Tibial artery (tissue), 4 donors: ENCODE measurements at regions not wholly inside any gene's neighbourhood (a gene's known extent, or its start where the extent isn't known, plus 50 kb on each side); places are given as distances from the start of the nearest gene placed in this dataset.

ENCODE experiments used
- DNase-seq, 2 donors: peaks; one replicate each; pipeline ENCODE4 v3.0.0-alpha.2; 2019
- H3K27ac ChIP-seq, 2 donors: fragments of 200-600 bp; sonication (generic) in 1 of 2; 1 replicate in 1 of 2; 2 replicates in 1 of 2; pipeline ENCODE4 v1.5.1; 2018 to 2019; ENCODE audit warnings: mild to moderate bottlenecking in 1 of 2
- H3K27me3 ChIP-seq, 2 donors: fragments of 200-600 bp; sonication (generic) in 1 of 2; one replicate each; pipeline versions ENCODE4 v1.5.1 to v1.6.0; 2016 to 2019
- H3K36me3 ChIP-seq, 3 donors: fragments of 200-600 bp; sonication (generic) in 2 of 3; one replicate each; pipeline ENCODE4 v1.5.1; 2016 to 2019; ENCODE audit warnings: mild to moderate bottlenecking in 2 of 3
- H3K4me1 ChIP-seq, 4 donors: fragments of 200-600 bp; sonication (generic) in 2 of 4; 1 replicate in 3 of 4; 2 replicates in 1 of 4; pipeline ENCODE4 v1.5.1; 2016 to 2019
- H3K4me3 ChIP-seq, 2 donors: fragments of 200-600 bp; sonication (generic) in 1 of 2; 1 replicate in 1 of 2; 2 replicates in 1 of 2; pipeline ENCODE4 v1.5.1; 2018 to 2019; ENCODE audit warnings: mild to moderate bottlenecking in 2 of 2
- H3K9me3 ChIP-seq, 3 donors: fragments of 200-600 bp; sonication (generic) in 1 of 3; one replicate each; pipeline ENCODE4 v1.5.1; 2016 to 2019
- CTCF ChIP-seq, 2 experiments: fragments of 200-600 bp in 1 of 2; fragments of 450-650 bp in 1 of 2; IDR thresholded peaks; one replicate each; pipeline ENCODE4 v1.5.1; 2017 to 2019; ENCODE audit warnings: antibody characterized with exemption in 2 of 2, mild to moderate bottlenecking in 1 of 2, moderate library complexity in 1 of 2
- intact Hi-C: fragments of 100-400 bp; cut with DNase I; formaldehyde crosslinking; loops from one replicate; pipeline ENCODE4 v1.15.0; 2023; ENCODE audit warnings: low total_unique reads

GRCh38 chr2:7916670-7917069, 765.2 kb upstream of the ID2 start:
- Histone ChIP-seq H3K4me3 (no peak overlapping the region), H3K27me3 (no peaks in the 10 kb centered on the region), H3K36me3 (no peaks in the 10 kb centered on the region), H3K27ac (no peak overlapping the region), H3K4me1 (no peaks in the 10 kb centered on the region), H3K9me3 (no peaks in the 10 kb centered on the region)
- intact Hi-C loops, result no loop called here
- no peak for TF ChIP-seq CTCF (IDR thresholded peaks at IDR 0.05)
- no peak for DNase-seq

GRCh38 chr2:7919510-7919909, 762.3 kb upstream of the ID2 start:
- Histone ChIP-seq H3K27ac (no peak overlapping the region), H3K9me3 (no peaks in the 10 kb centered on the region), H3K4me3 (no peak overlapping the region), H3K27me3 (no peaks in the 10 kb centered on the region), H3K36me3 (no peaks in the 10 kb centered on the region), H3K4me1 (no peaks in the 10 kb centered on the region)
- intact Hi-C loops, result no loop called here
- DNase-seq, result no peak
- TF ChIP-seq CTCF (IDR thresholded peaks at IDR 0.05), result no peak

- intact Hi-C loops, result no loop called here
- H3K4me1 ChIP-seq, result no peaks in the 10 kb centered on the region
- no peak for TF ChIP-seq CTCF (IDR thresholded peaks at IDR 0.05)
- H3K27ac ChIP-seq, result no peak overlapping the region
- H3K9me3 ChIP-seq, result no peaks in the 10 kb centered on the region
- no peaks in the 10 kb centered on the region for H3K27me3 ChIP-seq
- no peak for DNase-seq
- H3K36me3 ChIP-seq, result no peaks in the 10 kb centered on the region
- no peak overlapping the region for H3K4me3 ChIP-seq
These were observed 757.7 kb upstream of the ID2 start for GRCh38 chr2:7924023-7924762.

- no peak for TF ChIP-seq CTCF (IDR thresholded peaks at IDR 0.05)
- intact Hi-C loops, result no loop called here
- H3K27ac ChIP-seq, result no peak overlapping the region
These were observed 756.4 kb upstream of the ID2 start for GRCh38 chr2:7925506-7925905.

GRCh38 chr2:7927691-7928090, 754.2 kb upstream of the ID2 start:
- TF ChIP-seq CTCF (IDR thresholded peaks at IDR 0.05), result no peak
- Histone ChIP-seq H3K9me3 (no peaks in the 10 kb centered on the region), H3K27me3 (no peaks in the 10 kb centered on the region), H3K27ac (no peak overlapping the region), H3K36me3 (no peaks in the 10 kb centered on the region), H3K4me3 (no peak overlapping the region), H3K4me1 (no peaks in the 10 kb centered on the region)
- DNase-seq, result no peak
- intact Hi-C loops, result no loop called here

More at GRCh38 chr2:7925506-7925905, 756.4 kb upstream of the ID2 start:
- no peaks in the 10 kb centered on the region for H3K9me3 ChIP-seq
- no peak for DNase-seq
- H3K36me3 ChIP-seq, result no peaks in the 10 kb centered on the region
- H3K4me3 ChIP-seq, result no peak overlapping the region
- no peaks in the 10 kb centered on the region for H3K4me1 ChIP-seq
- H3K27me3 ChIP-seq, result no peaks in the 10 kb centered on the region

- DNase-seq, result no peak
- Histone ChIP-seq H3K36me3 (no peaks in the 10 kb centered on the region), H3K27me3 (no peaks in the 10 kb centered on the region), H3K4me1 (no peaks in the 10 kb centered on the region), H3K27ac (no peak overlapping the region), H3K9me3 (no peaks in the 10 kb centered on the region), H3K4me3 (no peak overlapping the region)
- intact Hi-C loops, result no loop called here
- TF ChIP-seq CTCF (IDR thresholded peaks at IDR 0.05), result no peak
These were observed 752.6 kb upstream of the ID2 start for GRCh38 chr2:7929281-7929680.
